Cardiac muscle cell (in vitro differentiated cells and primary cell): ENCODE measurements at regions not wholly inside any gene's neighbourhood (a gene's known extent, or its start where the extent isn't known, plus 50 kb on each side); places are given as distances from the start of the nearest gene placed in this dataset.
"Not testable (repeated sequence)": the region's sequence is repeated elsewhere in the genome, so short reads cannot be mapped to it uniquely, and the experiment has no call there.

Source experiments
- DNase-seq, 2 donors: peaks; one replicate each; pipeline versions ENCODE4 v3.0.0 to v3.0.0-alpha.2; 2010 to 2017; ENCODE audit warnings: low read depth in 1 of 2, low spot score in 1 of 2
- H3K27ac ChIP-seq: fragments of 200-600 bp; sonication (generic); 2 replicates; pipeline ENCODE4 v1.5.1; 2016
- H3K27me3 ChIP-seq: fragments of 200-600 bp; sonication (generic); 2 replicates; pipeline ENCODE4 v1.6.0; 2016; ENCODE audit warnings: control low read depth
- H3K36me3 ChIP-seq: fragments of 200-600 bp; sonication (generic); 2 replicates; pipeline ENCODE4 v1.5.1; 2016; ENCODE audit warnings: control low read depth
- H3K4me1 ChIP-seq: fragments of 200-600 bp; sonication (generic); 2 replicates; pipeline ENCODE4 v1.8.1; 2017; ENCODE audit warnings: low read depth, mild to moderate bottlenecking, mixed run types
- H3K4me3 ChIP-seq: fragments of 200-600 bp; sonication (generic); 2 replicates; pipeline ENCODE4 v1.5.1; 2016; ENCODE audit warnings: mild to moderate bottlenecking
- H3K9me3 ChIP-seq: fragments of 200-600 bp; sonication (generic); 2 replicates; pipeline ENCODE4 v1.5.1; 2017; ENCODE audit warnings: low read depth, mild to moderate bottlenecking, control low read depth
- CTCF ChIP-seq: IDR thresholded peaks from 2 replicates; pipeline ENCODE4 v1.5.1; 2012; ENCODE audit warnings: low read depth, mild to moderate bottlenecking, low read length

DNA sequence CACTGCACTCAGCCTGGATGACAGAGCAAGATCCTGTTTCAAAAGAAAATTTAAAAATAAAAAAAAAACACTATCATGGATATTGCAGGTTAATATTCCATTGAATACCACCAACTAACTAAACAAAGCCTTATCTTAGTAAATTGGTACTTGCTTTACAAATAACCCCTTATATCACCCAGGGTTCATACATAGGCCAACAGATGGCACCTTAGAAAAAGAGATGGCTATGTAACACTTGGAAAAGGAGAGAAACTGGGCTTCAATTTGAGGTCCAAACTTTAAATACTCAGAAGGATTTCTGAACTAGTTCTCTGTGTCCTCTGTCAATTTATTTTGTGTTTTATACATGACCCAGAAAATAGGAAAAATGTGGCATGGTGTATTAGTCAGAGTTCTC is 249.6 kb upstream of the LRP1B start:
- Histone ChIP-seq H3K9me3 (no peaks in the 10 kb centered on the region), H3K27me3 (no peaks in the 10 kb centered on the region), H3K27ac (no peak overlapping the region), H3K36me3 (no peaks in the 10 kb centered on the region), H3K4me1 (no peaks in the 10 kb centered on the region), H3K4me3 (no peak overlapping the region)
- DNase-seq, result no peak
- no peak for TF ChIP-seq CTCF

DNA sequence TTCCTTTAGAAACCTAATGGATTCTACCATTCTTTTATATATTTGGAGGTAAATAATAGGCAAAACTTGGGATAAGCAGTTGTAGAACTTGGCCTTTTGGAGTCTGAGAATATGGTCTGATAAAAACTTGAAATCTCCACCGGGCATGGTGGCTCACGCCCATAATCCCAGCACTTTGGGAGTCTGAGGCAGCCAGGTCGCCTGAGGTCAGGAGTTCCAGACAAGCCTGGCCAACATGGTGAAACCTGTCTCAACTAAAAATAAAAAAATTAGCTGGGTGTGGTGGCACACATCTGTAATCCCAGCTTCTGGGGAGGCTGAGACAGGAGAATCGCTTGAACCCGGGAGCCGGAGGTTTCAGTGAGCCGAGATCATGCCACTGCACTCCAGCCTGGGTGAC is 231.3 kb upstream of the LRP1B start:
- not testable (repeated sequence) for H3K4me1 ChIP-seq, H3K4me3 ChIP-seq, DNase-seq, H3K27me3 ChIP-seq, H3K9me3 ChIP-seq, H3K36me3 ChIP-seq, H3K27ac ChIP-seq

GRCh38 chr2:142347751-142348150 is 216.9 kb upstream of the LRP1B start:
- no peak for TF ChIP-seq CTCF
- no peaks in the 10 kb centered on the region for H3K9me3 ChIP-seq
- H3K27me3 ChIP-seq, result no peaks in the 10 kb centered on the region
- no peak overlapping the region for H3K27ac ChIP-seq
- H3K36me3 ChIP-seq, result no peaks in the 10 kb centered on the region
- H3K4me1 ChIP-seq, result no peaks in the 10 kb centered on the region
- no peak for DNase-seq
- no peak overlapping the region for H3K4me3 ChIP-seq

DNA sequence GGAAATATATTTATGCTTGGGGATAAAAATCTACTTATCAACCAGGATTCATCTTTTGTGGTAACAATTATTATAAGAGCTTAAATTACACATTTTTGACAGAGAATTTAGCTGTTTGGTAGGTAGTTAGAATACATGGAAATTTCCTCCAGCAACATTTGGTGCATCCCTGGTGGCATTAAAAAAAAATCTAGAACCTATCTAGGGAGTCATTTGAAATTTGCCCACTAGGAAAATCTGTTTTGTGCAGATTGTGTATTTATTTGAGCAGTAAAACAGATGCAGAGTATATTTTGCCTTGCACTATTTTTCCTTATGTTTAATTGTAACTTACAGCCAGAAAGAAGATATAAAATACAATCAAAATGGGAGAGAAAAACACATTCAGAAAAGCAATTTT is 208.4 kb upstream of the LRP1B start:
- TF ChIP-seq CTCF, result no peak
- no peak for DNase-seq
- Histone ChIP-seq H3K9me3 (no peaks in the 10 kb centered on the region), H3K27ac (no peak overlapping the region), H3K27me3 (no peaks in the 10 kb centered on the region), H3K4me3 (no peak overlapping the region), H3K4me1 (no peaks in the 10 kb centered on the region), H3K36me3 (no peaks in the 10 kb centered on the region)

GRCh38 chr2:142332196-142332595 is 201.4 kb upstream of the LRP1B start:
- no peaks in the 10 kb centered on the region for H3K27me3 ChIP-seq
- no peaks in the 10 kb centered on the region for H3K36me3 ChIP-seq
- no peak for TF ChIP-seq CTCF
- H3K9me3 ChIP-seq, result no peaks in the 10 kb centered on the region
- H3K27ac ChIP-seq, result no peak overlapping the region
- H3K4me3 ChIP-seq, result no peak overlapping the region
- no peak for DNase-seq
- no peaks in the 10 kb centered on the region for H3K4me1 ChIP-seq

DNA sequence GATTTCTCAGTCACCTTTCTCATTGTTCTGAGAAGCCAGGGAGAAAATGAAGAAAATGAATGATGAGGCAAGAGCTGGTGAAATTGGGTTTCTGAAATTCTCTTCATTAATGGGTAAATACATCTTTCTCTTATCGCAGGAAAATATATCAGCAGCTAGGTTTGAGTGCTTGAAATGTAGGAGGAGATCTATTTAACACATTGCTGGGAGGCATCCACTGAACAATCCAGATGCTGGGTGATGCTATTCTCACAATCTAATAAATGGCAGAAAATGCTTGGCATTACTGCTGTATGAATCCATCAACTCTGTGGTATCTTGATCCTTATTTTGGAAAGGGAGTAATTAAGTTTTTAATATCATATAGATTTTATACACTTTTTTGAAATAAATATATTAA is 199.6 kb upstream of the LRP1B start:
- Histone ChIP-seq H3K4me1 (no peaks in the 10 kb centered on the region), H3K27me3 (no peaks in the 10 kb centered on the region), H3K36me3 (no peaks in the 10 kb centered on the region), H3K9me3 (no peaks in the 10 kb centered on the region), H3K27ac (no peak overlapping the region), H3K4me3 (no peak overlapping the region)
- DNase-seq, result no peak
- TF ChIP-seq CTCF, result no peak
